IMR-90 (cell line): ENCODE measurements at regions not wholly inside any gene's neighbourhood (a gene's known extent, or its start where the extent isn't known, plus 50 kb on each side); places are given as distances from the start of the nearest gene placed in this dataset.
A peak's percentile ranks its signal among the peaks of the same experiment; 100 is the strongest.

Experiments used
- ATAC-seq: fragments of 200-7000 bp; cut with Tn5 transposase; 2 replicates; pipeline ENCODE4 v1.9.1; 2020; ENCODE audit warnings: low read depth, mild to moderate bottlenecking, moderate library complexity
- BruUV-seq: library from RNA; stranded (reverse); fragments of 400-500 nt; replicated peaks from 2 replicates; lab custom pipeline; 2021; lab: Mats Ljungman, UMichigan
- CTCF ChIA-PET: fragments of 300-600 bp; formaldehyde crosslinking; extraction: SDS; loops from one replicate; lab custom pipeline; 2021; ENCODE audit warnings: antibody characterized with exemption; lab: Yijun Ruan, JAX
- POLR2A ChIA-PET: fragments of 300-600 bp; sonication (Branson Sonifier 250); formaldehyde crosslinking; loops from one replicate; lab custom pipeline; 2022; ENCODE audit warnings: antibody characterized with exemption; ENCODE audit not compliant: unreplicated experiment; lab: Charles Lee
- DNase-seq: peaks from one replicate; pipeline ENCODE4 v3.0.0; 2013
- H2AFZ ChIP-seq: replicated peaks from 2 replicates; pipeline ENCODE3; 2013; ENCODE audit warnings: low read length, mild to moderate bottlenecking; ENCODE audit not compliant: poor library complexity
- H2AK5ac ChIP-seq: 2 replicates; pipeline ENCODE4 v1.6.1; 2013; ENCODE audit warnings: low read depth, low read length, inconsistent platforms
- H2AK9ac ChIP-seq: replicated peaks from 2 replicates; pipeline ENCODE3; 2013; ENCODE audit warnings: mild to moderate bottlenecking, low read depth, low read length, moderate library complexity; ENCODE audit not compliant: poor library complexity
- H2BK120ac ChIP-seq: 2 replicates; pipeline ENCODE4 v1.6.1; 2013; ENCODE audit warnings: low read depth, low read length, inconsistent platforms
- H2BK15ac ChIP-seq: 3 replicates; pipeline ENCODE4 v1.6.1; 2013; ENCODE audit warnings: low read depth, low read length, inconsistent platforms
- H2BK20ac ChIP-seq: 2 replicates; pipeline ENCODE4 v1.6.1; 2013; ENCODE audit warnings: low read depth, mild to moderate bottlenecking, inconsistent platforms, low read length, moderate library complexity
- H2BK5ac ChIP-seq: 2 replicates; pipeline ENCODE4 v1.6.1; 2013; ENCODE audit warnings: mild to moderate bottlenecking, low read depth, low read length, inconsistent platforms; ENCODE audit not compliant: poor library complexity, severe bottlenecking
- H3K14ac ChIP-seq: replicated peaks from 2 replicates; pipeline ENCODE4 v1.6.1; 2013; ENCODE audit warnings: low read depth, low read length, inconsistent platforms
- H3K18ac ChIP-seq: 2 replicates; pipeline ENCODE4 v1.6.1; 2013; ENCODE audit warnings: low read depth, low read length, control low read depth
- H3K23ac ChIP-seq: 2 replicates; pipeline ENCODE4 v1.6.1; 2013; ENCODE audit warnings: low read depth, low read length, inconsistent platforms
- H3K27ac ChIP-seq: 2 replicates; pipeline ENCODE4 v1.5.1; 2013; ENCODE audit warnings: mild to moderate bottlenecking, control low read depth, low read length; ENCODE audit not compliant: insufficient read depth
- H3K27me3 ChIP-seq: 2 replicates; pipeline ENCODE4 v1.6.1; 2013; ENCODE audit warnings: low read length; ENCODE audit not compliant: control insufficient read depth, insufficient read depth
- H3K36me3 ChIP-seq: 2 replicates; pipeline ENCODE4 v1.6.1; 2013; ENCODE audit warnings: low read length, mixed read lengths; ENCODE audit not compliant: control insufficient read depth, insufficient read depth
- H3K4ac ChIP-seq: 2 replicates; pipeline ENCODE4 v1.6.1; 2013; ENCODE audit warnings: low read depth, low read length, inconsistent platforms
- H3K4me1 ChIP-seq: 2 replicates; pipeline ENCODE4 v1.6.1; 2013; ENCODE audit warnings: low read length, mixed read lengths; ENCODE audit not compliant: control insufficient read depth, insufficient read depth
- H3K4me2 ChIP-seq: 2 replicates; pipeline ENCODE4 v1.6.1; 2013; ENCODE audit warnings: low read depth, mild to moderate bottlenecking, control low read depth, low read length, moderate library complexity
- H3K4me3 ChIP-seq: 2 replicates; pipeline ENCODE4 v1.5.1; 2013; ENCODE audit warnings: low read depth, mild to moderate bottlenecking, control low read depth, low read length, moderate library complexity; ENCODE audit not compliant: insufficient read depth
- H3K56ac ChIP-seq: 2 replicates; pipeline ENCODE4 v1.6.1; 2013; ENCODE audit warnings: low read length, inconsistent platforms; ENCODE audit not compliant: insufficient read depth; ENCODE audit errors: extremely low read depth
- H3K79me1 ChIP-seq, 2 experiments: 2 replicates each; pipeline ENCODE4 v1.6.1; 2013; ENCODE audit warnings: low read length in 2 of 2, inconsistent platforms in 1 of 2, low read depth in 1 of 2
- H3K9ac ChIP-seq: 2 replicates; pipeline ENCODE4 v1.6.1; 2013; ENCODE audit warnings: low read depth, low read length, control low read depth
- H3K9me1 ChIP-seq: 2 replicates; pipeline ENCODE4 v1.6.1; 2013; ENCODE audit warnings: low read length, inconsistent platforms; ENCODE audit not compliant: insufficient read depth
- H3K9me3 ChIP-seq: 2 replicates; pipeline ENCODE4 v1.6.1; 2013; ENCODE audit warnings: low read length; ENCODE audit not compliant: control insufficient read depth, insufficient read depth
- H4K20me1 ChIP-seq: 2 replicates; pipeline ENCODE4 v1.6.1; 2013; ENCODE audit warnings: low read length, inconsistent platforms; ENCODE audit not compliant: insufficient read depth
- H4K5ac ChIP-seq: 2 replicates; pipeline ENCODE4 v1.6.1; 2013; ENCODE audit warnings: mild to moderate bottlenecking, low read depth, low read length, control low read depth
- H4K8ac ChIP-seq, 2 experiments: 2 replicates each; pipeline ENCODE4 v1.6.1; 2013; ENCODE audit warnings: low read depth in 2 of 2, low read length in 2 of 2, control low read depth in 1 of 2, inconsistent platforms in 1 of 2
- H4K91ac ChIP-seq: 2 replicates; pipeline ENCODE4 v1.6.1; 2013; ENCODE audit warnings: low read depth, low read length, inconsistent platforms; ENCODE audit not compliant: insufficient read depth
- BHLHE40 ChIP-seq: fragments of 150-350 bp; IDR thresholded peaks from 2 replicates; pipeline ENCODE4 v1.6.1; 2016; ENCODE audit warnings: mild to moderate bottlenecking, low read depth, low read length
- CEBPB ChIP-seq: IDR thresholded peaks from 2 replicates; pipeline ENCODE4 v1.6.1; 2012; ENCODE audit warnings: low read depth, low read length, improper control_type of control experiment
- CHD1 ChIP-seq: IDR thresholded peaks from 2 replicates; pipeline ENCODE4 v1.6.1; 2012; ENCODE audit warnings: low read depth, low read length, improper control_type of control experiment
- FOS ChIP-seq: fragments of 150-350 bp; IDR thresholded peaks from 2 replicates; pipeline ENCODE4 v1.6.1; 2016; ENCODE audit warnings: low read depth, low read length
- MAFK ChIP-seq: IDR thresholded peaks from 2 replicates; pipeline ENCODE4 v1.6.1; 2012; ENCODE audit warnings: low read depth, low read length, improper control_type of control experiment
- MAZ ChIP-seq: IDR thresholded peaks from 2 replicates; pipeline ENCODE4 v1.6.1; 2012; ENCODE audit warnings: low read depth, mild to moderate bottlenecking, low read length, improper control_type of control experiment, moderate library complexity, borderline replicate concordance
- MXI1 ChIP-seq: IDR thresholded peaks from 2 replicates; pipeline ENCODE4 v1.6.1; 2012; ENCODE audit warnings: low read depth, mild to moderate bottlenecking, low read length, moderate library complexity, borderline replicate concordance
- NFE2L2 ChIP-seq: fragments of 150-350 bp; IDR thresholded peaks from 2 replicates; pipeline ENCODE4 v1.6.1; 2016; ENCODE audit warnings: low read depth, mild to moderate bottlenecking, low read length
- POLR2A ChIP-seq: IDR thresholded peaks from 2 replicates; pipeline ENCODE4 v1.6.1; 2012; ENCODE audit warnings: mild to moderate bottlenecking, low read depth, low read length
- RAD21 ChIP-seq: IDR thresholded peaks from 2 replicates; pipeline ENCODE4 v1.6.1; 2012; ENCODE audit warnings: low read length, improper control_type of control experiment
- RCOR1 ChIP-seq: IDR thresholded peaks from 2 replicates; pipeline ENCODE4 v1.6.1; 2012; ENCODE audit warnings: mild to moderate bottlenecking, low read length, improper control_type of control experiment; ENCODE audit not compliant: insufficient replicate concordance
- SMC3 ChIP-seq: fragments of 150-350 bp; IDR thresholded peaks from 2 replicates; pipeline ENCODE4 v1.6.1; 2016; ENCODE audit warnings: low read depth, mild to moderate bottlenecking, antibody characterized with exemption, low read length, moderate library complexity
- WGBS, 2 experiments: methylation state at CpG; one replicate each; pipeline versions ENCODE4 v1.1.5 to v1.1.7; 2013; ENCODE audit warnings: missing lambda C conversion rate in 2 of 2; ENCODE audit not compliant: insufficient read length in 1 of 2; ENCODE audit errors: extremely low coverage in 2 of 2; 5-methylcytosine and 5-hydroxymethylcytosine counted together
- dilution Hi-C: fragments of 300-500 bp; cut with HindIII; formaldehyde crosslinking; loops from one replicate; pipeline ENCODE4 v1.14.3; 2018; ENCODE audit warnings: low sequenced_read_pairs; ENCODE audit not compliant: unreplicated experiment
- in situ Hi-C: fragments of 300-500 bp; cut with MboI; formaldehyde crosslinking; loops from 3 replicates; pipeline ENCODE4 v1.14.3; 2019; ENCODE audit warnings: low sequenced_read_pairs, inconsistent platforms, mixed read lengths
- intact Hi-C: fragments of 100-400 bp; cut with micrococcal nuclease; formaldehyde crosslinking; loops from 2 replicates; pipeline ENCODE4 v1.10.0; 2022
- TF ChIP-seq, protein P1 (sequence below): fragments of 150-350 bp; IDR thresholded peaks from 2 replicates; pipeline ENCODE4 v1.6.1; 2017; ENCODE audit warnings: mild to moderate bottlenecking, antibody characterized with exemption, low read length, low read depth
- TF ChIP-seq, protein P2 (sequence below): fragments of 150-350 bp; IDR thresholded peaks from 2 replicates; pipeline ENCODE4 v1.6.1; 2016; ENCODE audit warnings: low read depth, mild to moderate bottlenecking, low read length, moderate library complexity, borderline replicate concordance
- TF ChIP-seq, protein P3 (sequence below): conservative IDR thresholded peaks from 2 replicates; pipeline ENCODE4 v1.5.1; 2012; ENCODE audit warnings: mild to moderate bottlenecking, low read depth, low read length, improper control_type of control experiment

DNA sequence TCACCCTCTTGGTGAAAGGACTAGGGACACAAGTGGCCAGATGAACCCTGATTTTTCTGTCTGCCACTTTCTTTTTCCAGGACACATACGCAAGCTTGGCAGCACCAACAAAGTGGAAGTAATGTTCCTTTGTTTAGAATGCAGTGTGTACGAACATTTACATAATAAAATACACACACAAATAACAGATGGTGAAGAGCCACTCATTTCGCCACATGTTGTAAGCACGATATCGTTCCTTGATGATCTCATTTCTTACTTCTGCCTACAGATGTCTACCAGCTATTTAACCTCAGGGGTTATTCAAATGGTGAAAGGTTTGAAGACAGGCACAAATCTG is 670.2 kb upstream of the CXADR start:
- H3K23ac ChIP-seq, result no peak overlapping the region
- no peak overlapping the region for H2AK5ac ChIP-seq
- in situ Hi-C loops, result no loop called here
- dilution Hi-C loops, result no loop called here
- H4K8ac ChIP-seq, result no peak overlapping the region
- H3K27ac ChIP-seq, result no peak overlapping the region
- TF ChIP-seq BHLHE40 (no peak), FOS (no peak), SMC3 (no peak), POLR2A (no peak), NFE2L2 (no peak), RCOR1 (no peak), RAD21 (no peak), MXI1 (no peak), MAFK (no peak), CEBPB (no peak), MAZ (no peak), CHD1 (no peak)
- TF ChIP-seq, protein P1, sequence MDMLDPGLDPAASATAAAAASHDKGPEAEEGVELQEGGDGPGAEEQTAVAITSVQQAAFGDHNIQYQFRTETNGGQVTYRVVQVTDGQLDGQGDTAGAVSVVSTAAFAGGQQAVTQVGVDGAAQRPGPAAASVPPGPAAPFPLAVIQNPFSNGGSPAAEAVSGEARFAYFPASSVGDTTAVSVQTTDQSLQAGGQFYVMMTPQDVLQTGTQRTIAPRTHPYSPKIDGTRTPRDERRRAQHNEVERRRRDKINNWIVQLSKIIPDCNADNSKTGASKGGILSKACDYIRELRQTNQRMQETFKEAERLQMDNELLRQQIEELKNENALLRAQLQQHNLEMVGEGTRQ, result no peak
- TF ChIP-seq, protein P2, sequence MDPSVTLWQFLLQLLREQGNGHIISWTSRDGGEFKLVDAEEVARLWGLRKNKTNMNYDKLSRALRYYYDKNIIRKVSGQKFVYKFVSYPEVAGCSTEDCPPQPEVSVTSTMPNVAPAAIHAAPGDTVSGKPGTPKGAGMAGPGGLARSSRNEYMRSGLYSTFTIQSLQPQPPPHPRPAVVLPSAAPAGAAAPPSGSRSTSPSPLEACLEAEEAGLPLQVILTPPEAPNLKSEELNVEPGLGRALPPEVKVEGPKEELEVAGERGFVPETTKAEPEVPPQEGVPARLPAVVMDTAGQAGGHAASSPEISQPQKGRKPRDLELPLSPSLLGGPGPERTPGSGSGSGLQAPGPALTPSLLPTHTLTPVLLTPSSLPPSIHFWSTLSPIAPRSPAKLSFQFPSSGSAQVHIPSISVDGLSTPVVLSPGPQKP, result no peak
- TF ChIP-seq, protein P3, sequence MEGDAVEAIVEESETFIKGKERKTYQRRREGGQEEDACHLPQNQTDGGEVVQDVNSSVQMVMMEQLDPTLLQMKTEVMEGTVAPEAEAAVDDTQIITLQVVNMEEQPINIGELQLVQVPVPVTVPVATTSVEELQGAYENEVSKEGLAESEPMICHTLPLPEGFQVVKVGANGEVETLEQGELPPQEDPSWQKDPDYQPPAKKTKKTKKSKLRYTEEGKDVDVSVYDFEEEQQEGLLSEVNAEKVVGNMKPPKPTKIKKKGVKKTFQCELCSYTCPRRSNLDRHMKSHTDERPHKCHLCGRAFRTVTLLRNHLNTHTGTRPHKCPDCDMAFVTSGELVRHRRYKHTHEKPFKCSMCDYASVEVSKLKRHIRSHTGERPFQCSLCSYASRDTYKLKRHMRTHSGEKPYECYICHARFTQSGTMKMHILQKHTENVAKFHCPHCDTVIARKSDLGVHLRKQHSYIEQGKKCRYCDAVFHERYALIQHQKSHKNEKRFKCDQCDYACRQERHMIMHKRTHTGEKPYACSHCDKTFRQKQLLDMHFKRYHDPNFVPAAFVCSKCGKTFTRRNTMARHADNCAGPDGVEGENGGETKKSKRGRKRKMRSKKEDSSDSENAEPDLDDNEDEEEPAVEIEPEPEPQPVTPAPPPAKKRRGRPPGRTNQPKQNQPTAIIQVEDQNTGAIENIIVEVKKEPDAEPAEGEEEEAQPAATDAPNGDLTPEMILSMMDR, result no peak
- no peak overlapping the region for H2BK15ac ChIP-seq
- no peaks in the 10 kb centered on the region for H4K20me1 ChIP-seq
- no peak overlapping the region for H3K4me2 ChIP-seq
- H3K18ac ChIP-seq, result no peak overlapping the region
- H3K4ac ChIP-seq, result no peak overlapping the region
- H2AFZ ChIP-seq, result no peak overlapping the region
- H3K9me3 ChIP-seq, result no peaks in the 10 kb centered on the region
- H3K56ac ChIP-seq, result no peak overlapping the region
- POLR2A ChIA-PET, result no interaction called here
- no peak overlapping the region for H2BK5ac ChIP-seq
- no peak overlapping the region for H4K5ac ChIP-seq
- CTCF ChIA-PET, result no interaction called here
- no peak overlapping the region for H3K4me3 ChIP-seq
- H3K4me1 ChIP-seq, result peaks cover 5% of the 10 kb centered on the region
- no peak overlapping the region for H2AK9ac ChIP-seq
- no CpG with 5 or more reads among the region's 5 CpGs for WGBS, 2 experiments
- H3K36me3 ChIP-seq, result no peaks in the 10 kb centered on the region
- no peak overlapping the region for H4K91ac ChIP-seq
- H2BK120ac ChIP-seq, result no peak overlapping the region
- H2BK20ac ChIP-seq, result no peak overlapping the region
- H3K27me3 ChIP-seq, result no peaks in the 10 kb centered on the region
- intact Hi-C loops, result no loop called here
- no peaks in the 10 kb centered on the region for H3K79me1 ChIP-seq
- H3K9ac ChIP-seq, result no peak overlapping the region
- H3K9me1 ChIP-seq, result peaks cover 3% of the 10 kb centered on the region; the same call in 1 of the 2 replicates
- peak; percentile 4 for DNase-seq
- BruUV-seq, result no TSS peak
- peak; percentile 37; the same call in 1 of the 2 replicates for ATAC-seq
- no peak overlapping the region for H3K14ac ChIP-seq
